ENCODE measurements at regions not wholly inside any gene's neighbourhood (a gene's known extent, or its start where the extent isn't known, plus 50 kb on each side); places are given as distances from the start of the nearest gene placed in this dataset.

- TF ChIP-seq, protein P1, sequence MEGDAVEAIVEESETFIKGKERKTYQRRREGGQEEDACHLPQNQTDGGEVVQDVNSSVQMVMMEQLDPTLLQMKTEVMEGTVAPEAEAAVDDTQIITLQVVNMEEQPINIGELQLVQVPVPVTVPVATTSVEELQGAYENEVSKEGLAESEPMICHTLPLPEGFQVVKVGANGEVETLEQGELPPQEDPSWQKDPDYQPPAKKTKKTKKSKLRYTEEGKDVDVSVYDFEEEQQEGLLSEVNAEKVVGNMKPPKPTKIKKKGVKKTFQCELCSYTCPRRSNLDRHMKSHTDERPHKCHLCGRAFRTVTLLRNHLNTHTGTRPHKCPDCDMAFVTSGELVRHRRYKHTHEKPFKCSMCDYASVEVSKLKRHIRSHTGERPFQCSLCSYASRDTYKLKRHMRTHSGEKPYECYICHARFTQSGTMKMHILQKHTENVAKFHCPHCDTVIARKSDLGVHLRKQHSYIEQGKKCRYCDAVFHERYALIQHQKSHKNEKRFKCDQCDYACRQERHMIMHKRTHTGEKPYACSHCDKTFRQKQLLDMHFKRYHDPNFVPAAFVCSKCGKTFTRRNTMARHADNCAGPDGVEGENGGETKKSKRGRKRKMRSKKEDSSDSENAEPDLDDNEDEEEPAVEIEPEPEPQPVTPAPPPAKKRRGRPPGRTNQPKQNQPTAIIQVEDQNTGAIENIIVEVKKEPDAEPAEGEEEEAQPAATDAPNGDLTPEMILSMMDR (IDR thresholded peaks at IDR 0.05): no peak
- TF ChIP-seq POLR2A (IDR thresholded peaks at IDR 0.05): no peak
Observed at GRCh38 chr15:70475921-70476320, 287.4 kb downstream of the UACA start.
